Lower lobe of right lung (tissue), 2 donors: ENCODE measurements at regions not wholly inside any gene's neighbourhood (a gene's known extent, or its start where the extent isn't known, plus 50 kb on each side); places are given as distances from the start of the nearest gene placed in this dataset.

Experiments used
- ATAC-seq, 2 donors: fragments of 200-7000 bp; cut with Tn5 transposase; one replicate each; pipeline ENCODE4 v1.9.1; 2020 to 2022; ENCODE audit warnings: mild to moderate bottlenecking in 2 of 2, moderate library complexity in 2 of 2
- DNase-seq: peaks from one replicate; pipeline ENCODE4 v3.0.0-alpha.2; 2020
- H3K27ac ChIP-seq: fragments of 200-600 bp; one replicate; pipeline ENCODE4 v1.8.0; 2022
- H3K27me3 ChIP-seq: fragments of 200-600 bp; one replicate; pipeline ENCODE4 v1.8.0; 2022; ENCODE audit warnings: low read depth
- H3K36me3 ChIP-seq: fragments of 200-600 bp; one replicate; pipeline ENCODE4 v1.8.0; 2022; ENCODE audit warnings: mild to moderate bottlenecking
- H3K4me1 ChIP-seq: fragments of 200-600 bp; one replicate; pipeline ENCODE4 v1.8.0; 2022
- H3K4me3 ChIP-seq: fragments of 200-600 bp; one replicate; pipeline ENCODE4 v1.8.0; 2022; ENCODE audit warnings: mild to moderate bottlenecking
- H3K9me3 ChIP-seq: fragments of 200-600 bp; one replicate; pipeline ENCODE4 v1.8.0; 2022
- intact Hi-C: fragments of 100-400 bp; cut with DNase I; formaldehyde crosslinking; loops from one replicate; pipeline ENCODE4 v1.11.0; 2022
- TF ChIP-seq, protein P1 (sequence below): fragments of 200-600 bp; IDR thresholded peaks from one replicate; pipeline ENCODE4 v1.8.0; 2022; ENCODE audit warnings: antibody characterized with exemption, mild to moderate bottlenecking
- donor health status: DM: no; HTN: yes; CAD: no; lungs with severe emphysema.

GRCh38 chrY:12553909-12554308 is 147.1 kb upstream of the USP9Y start:
- H3K36me3 ChIP-seq = no peaks in the 10 kb centered on the region
- TF ChIP-seq, protein P1, sequence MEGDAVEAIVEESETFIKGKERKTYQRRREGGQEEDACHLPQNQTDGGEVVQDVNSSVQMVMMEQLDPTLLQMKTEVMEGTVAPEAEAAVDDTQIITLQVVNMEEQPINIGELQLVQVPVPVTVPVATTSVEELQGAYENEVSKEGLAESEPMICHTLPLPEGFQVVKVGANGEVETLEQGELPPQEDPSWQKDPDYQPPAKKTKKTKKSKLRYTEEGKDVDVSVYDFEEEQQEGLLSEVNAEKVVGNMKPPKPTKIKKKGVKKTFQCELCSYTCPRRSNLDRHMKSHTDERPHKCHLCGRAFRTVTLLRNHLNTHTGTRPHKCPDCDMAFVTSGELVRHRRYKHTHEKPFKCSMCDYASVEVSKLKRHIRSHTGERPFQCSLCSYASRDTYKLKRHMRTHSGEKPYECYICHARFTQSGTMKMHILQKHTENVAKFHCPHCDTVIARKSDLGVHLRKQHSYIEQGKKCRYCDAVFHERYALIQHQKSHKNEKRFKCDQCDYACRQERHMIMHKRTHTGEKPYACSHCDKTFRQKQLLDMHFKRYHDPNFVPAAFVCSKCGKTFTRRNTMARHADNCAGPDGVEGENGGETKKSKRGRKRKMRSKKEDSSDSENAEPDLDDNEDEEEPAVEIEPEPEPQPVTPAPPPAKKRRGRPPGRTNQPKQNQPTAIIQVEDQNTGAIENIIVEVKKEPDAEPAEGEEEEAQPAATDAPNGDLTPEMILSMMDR = no peak
- H3K4me1 ChIP-seq = no peaks in the 10 kb centered on the region
- DNase-seq (no peak), ATAC-seq (no peak)
- H3K4me3 ChIP-seq = no peak overlapping the region
- H3K9me3 ChIP-seq = no peaks in the 10 kb centered on the region
- intact Hi-C loops = no loop called here
- H3K27ac ChIP-seq = no peak overlapping the region
- H3K27me3 ChIP-seq = no peaks in the 10 kb centered on the region

DNA sequence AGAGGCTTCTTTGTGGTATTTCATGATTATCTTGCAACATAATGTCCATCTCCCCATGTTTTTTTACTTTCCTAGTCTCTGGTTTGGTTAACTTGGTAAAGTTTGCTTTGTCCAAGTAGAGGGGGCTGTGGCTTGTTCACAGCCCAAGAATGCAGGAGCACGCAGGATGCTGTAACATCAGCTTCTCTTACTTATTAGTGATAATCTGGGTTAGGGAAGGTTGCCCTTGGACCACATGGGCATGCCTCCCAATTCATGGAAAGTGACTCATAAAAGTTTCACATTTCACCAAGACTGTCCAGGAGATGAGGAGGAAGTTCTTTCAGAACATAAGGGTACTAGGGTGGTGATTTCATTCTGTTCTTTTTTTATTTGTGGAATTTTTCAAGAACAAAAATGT is 146.0 kb upstream of the USP9Y start:
- DNase-seq (no peak), ATAC-seq (no peak)
- no peaks in the 10 kb centered on the region for H3K27me3 ChIP-seq
- intact Hi-C loops = no loop called here
- H3K4me3 ChIP-seq = no peak overlapping the region
- no peak overlapping the region for H3K27ac ChIP-seq
- no peaks in the 10 kb centered on the region for H3K36me3 ChIP-seq
- H3K9me3 ChIP-seq = no peaks in the 10 kb centered on the region
- no peaks in the 10 kb centered on the region for H3K4me1 ChIP-seq
- TF ChIP-seq, protein P1 = no peak

DNA sequence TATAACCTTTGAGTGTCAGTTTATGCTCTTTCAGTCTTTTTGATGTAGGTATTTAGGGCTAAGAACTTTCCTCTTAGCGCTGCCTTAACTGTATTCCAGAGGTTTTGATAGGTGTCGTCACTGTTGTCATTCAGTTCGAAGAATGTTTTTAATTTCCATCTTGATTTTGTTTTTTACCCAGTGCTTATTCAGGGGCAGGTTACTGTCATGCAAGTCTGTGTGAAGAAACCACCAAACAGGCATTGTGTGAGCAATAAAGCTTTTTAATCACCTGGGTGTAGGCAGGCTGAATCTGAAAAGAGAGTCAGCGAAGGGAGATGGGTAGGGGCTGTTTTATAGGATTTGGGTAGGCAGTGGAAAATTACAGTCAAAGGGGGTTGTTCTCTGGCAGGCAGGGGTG is 142.0 kb upstream of the USP9Y start:
- no peaks in the 10 kb centered on the region for H3K36me3 ChIP-seq
- intact Hi-C loops = no loop called here
- ATAC-seq (no peak), DNase-seq (no peak)
- no peaks in the 10 kb centered on the region for H3K4me1 ChIP-seq
- H3K27me3 ChIP-seq = no peaks in the 10 kb centered on the region
- no peak overlapping the region for H3K4me3 ChIP-seq
- no peak overlapping the region for H3K27ac ChIP-seq
- no peaks in the 10 kb centered on the region for H3K9me3 ChIP-seq
- TF ChIP-seq, protein P1 = no peak

GRCh38 chrY:12576278-12576677 is 124.8 kb upstream of the USP9Y start:
- TF ChIP-seq, protein P1 = no peak
- no peaks in the 10 kb centered on the region for H3K27me3 ChIP-seq
- ATAC-seq (no peak), DNase-seq (no peak)
- no peak overlapping the region for H3K4me3 ChIP-seq
- H3K36me3 ChIP-seq = no peaks in the 10 kb centered on the region
- H3K27ac ChIP-seq = no peak overlapping the region
- no peaks in the 10 kb centered on the region for H3K9me3 ChIP-seq
- intact Hi-C loops = no loop called here
- H3K4me1 ChIP-seq = no peaks in the 10 kb centered on the region

DNA sequence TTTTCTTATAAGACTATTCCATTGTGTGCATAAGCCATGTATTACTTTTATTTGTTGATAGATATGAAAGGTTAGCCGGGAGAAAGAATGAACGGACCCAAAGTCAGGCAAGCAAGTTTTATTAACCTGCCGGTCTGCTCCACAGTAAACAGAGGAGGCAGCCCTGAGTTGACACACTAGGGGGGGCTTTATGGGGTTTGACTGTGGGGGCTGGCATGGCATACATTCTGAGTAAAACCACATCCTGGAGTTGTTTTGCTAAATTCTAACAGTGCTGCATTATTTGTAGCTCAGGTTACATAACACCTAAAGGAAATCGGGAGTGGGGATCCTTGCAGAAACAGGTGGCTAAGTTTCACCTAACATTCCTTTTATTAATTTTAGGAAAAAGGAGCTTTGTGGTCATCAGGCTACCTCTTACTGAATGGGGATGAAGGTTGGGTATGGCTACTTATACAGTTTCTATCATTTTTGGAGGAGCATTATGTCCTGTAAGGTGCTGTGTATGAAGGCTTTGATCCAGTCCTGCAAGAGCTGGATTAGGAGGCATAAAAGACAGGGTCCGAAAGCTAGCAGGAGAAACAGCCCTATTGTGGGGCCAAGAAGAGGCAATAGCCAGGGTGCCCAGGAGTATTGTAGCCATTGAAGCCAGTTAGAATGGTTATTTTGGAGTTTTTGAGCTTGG is 107.4 kb upstream of the USP9Y start:
- Histone ChIP-seq H3K27me3 (no peaks in the 10 kb centered on the region), H3K27ac (no peak overlapping the region), H3K4me3 (no peak overlapping the region), H3K4me1 (no peaks in the 10 kb centered on the region), H3K36me3 (no peaks in the 10 kb centered on the region), H3K9me3 (no peaks in the 10 kb centered on the region)
- intact Hi-C loops = no loop called here
- no peak for ATAC-seq
- TF ChIP-seq, protein P1 = no peak
- DNase-seq = no peak

- no peaks in the 10 kb centered on the region for H3K36me3 ChIP-seq
- intact Hi-C loops = no loop called here
- H3K27ac ChIP-seq = no peak overlapping the region
- H3K9me3 ChIP-seq = no peaks in the 10 kb centered on the region
- TF ChIP-seq, protein P1 = no peak
- no peaks in the 10 kb centered on the region for H3K4me1 ChIP-seq
- no peak overlapping the region for H3K4me3 ChIP-seq
- no peaks in the 10 kb centered on the region for H3K27me3 ChIP-seq
- DNase-seq = no peak
- ATAC-seq = no peak
These were observed 102.2 kb upstream of the USP9Y start for GRCh38 chrY:12598783-12599182.
